Fibroblast of upper back skin (primary cell): ENCODE measurements at regions not wholly inside any gene's neighbourhood (a gene's known extent, or its start where the extent isn't known, plus 50 kb on each side); places are given as distances from the start of the nearest gene placed in this dataset.

Source experiments
- DNase-seq: peaks from one replicate; pipeline ENCODE4 v3.0.0-alpha.2; 2013

DNA sequence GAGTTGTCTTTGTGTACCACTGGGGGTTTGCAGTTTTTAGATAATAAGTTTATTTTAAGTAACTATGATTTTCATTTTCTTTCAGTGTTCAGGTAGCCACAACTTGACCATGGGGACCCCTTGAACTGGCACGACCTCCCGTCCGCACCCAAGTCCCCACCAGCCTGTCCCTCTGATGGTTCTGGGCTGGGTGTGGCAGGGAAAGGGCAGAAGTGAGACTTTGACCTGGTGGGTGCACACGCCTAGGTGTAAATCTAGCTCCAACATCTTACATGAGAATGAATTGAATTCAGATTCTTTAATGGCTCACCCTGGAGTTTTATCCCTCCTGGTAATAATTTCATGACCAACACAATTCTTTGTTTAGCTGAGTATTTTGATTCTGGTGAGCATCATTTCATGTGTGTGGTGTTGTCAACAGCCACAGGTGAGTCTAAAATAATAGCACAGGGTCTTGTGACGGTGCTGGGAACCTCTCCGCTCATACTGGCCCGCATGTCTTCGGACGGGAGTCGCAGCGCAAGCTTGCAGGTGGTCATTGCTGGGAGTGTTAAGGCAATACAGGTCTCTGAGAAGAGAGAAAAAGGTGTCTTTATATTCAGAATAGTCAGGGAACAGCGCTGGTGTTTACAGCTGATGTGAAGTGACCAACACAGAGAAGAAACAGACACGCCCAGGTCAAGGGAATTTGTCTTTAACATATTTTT, 50.8 kb upstream of the POFUT2 start:
- no peak for DNase-seq

DNA sequence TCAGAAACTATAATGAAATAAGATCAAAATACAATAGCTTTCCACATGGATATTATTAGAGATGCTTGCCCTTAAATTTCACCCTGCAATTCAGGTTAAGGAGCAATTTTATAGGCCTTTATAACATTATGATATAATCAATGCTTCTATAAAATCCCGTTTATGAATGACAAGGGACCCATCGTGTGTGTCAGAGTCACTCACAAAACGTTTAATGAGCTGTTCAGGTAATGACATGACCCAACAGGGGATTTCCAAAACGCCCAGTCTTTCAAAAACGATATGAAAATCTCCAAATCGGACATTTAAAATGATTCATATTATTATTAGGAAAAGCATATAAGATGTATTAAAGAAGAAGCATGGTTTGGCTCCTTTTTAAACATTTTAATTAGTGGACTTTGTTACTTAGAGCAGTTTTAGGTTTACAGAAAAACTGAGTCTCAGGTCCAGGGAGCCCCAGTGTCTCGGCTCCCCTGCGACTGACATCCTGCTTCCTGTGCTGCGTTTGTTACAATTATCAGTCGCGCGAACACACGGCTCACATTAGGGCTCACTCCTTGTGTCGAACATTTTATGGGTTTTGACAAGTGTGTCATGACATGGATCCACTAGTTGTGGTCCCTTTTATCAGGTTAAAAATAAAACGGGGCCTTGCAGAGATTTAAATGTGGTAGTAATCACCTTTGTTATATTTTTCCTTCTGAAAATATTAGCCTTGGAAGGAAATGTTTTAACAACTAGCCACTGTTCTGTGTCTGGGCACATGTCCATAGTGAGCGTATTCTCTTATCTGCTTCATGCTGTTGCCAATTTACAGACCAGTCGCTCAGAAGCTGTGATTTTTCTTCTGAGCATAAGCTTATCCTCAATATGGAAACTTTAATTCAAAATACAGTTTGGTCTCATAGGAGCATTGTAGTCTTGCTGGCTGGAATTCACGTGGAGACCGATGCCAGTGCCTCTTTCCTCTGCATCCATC, 52.0 kb upstream of the POFUT2 start:
- no peak for DNase-seq

DNA sequence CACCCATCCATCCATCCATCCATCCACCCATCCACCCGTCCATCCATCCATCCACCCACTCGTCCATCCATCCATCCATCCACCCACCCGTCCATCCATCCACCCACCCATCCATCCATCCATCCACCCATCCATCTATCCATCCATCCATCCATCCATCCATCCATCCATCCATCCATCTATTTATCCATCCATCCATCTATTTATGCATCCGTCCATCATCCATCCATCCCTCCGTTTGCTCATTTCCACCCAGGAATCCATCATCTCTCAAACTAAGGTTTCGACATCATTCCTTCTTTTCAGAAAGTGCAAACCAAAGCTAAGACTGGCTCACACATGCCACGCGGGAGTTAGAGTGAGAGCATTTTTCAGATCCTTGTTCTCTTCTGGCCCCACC, 52.8 kb upstream of the POFUT2 start:
- no peak for DNase-seq

DNA sequence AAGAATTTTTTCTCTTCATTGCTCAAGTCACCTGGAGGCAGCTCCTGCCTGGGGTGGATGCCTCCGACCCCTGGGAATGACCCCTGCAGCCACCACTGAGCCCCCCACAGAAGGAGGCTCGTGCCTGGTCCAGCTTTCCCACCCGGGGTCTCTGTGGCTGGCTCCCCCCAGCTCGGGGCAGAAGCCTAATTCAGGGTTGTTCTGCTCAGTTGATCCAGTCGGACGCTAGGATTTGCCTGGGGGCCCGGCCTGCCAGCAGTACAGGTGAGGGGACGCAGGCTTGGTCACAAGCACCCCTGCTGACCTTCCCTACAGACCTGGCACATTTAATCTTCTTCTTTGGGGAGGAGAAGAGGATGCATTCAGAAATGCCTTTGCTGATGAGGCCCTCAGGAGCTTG, 53.6 kb upstream of the POFUT2 start:
- no peak for DNase-seq

DNA sequence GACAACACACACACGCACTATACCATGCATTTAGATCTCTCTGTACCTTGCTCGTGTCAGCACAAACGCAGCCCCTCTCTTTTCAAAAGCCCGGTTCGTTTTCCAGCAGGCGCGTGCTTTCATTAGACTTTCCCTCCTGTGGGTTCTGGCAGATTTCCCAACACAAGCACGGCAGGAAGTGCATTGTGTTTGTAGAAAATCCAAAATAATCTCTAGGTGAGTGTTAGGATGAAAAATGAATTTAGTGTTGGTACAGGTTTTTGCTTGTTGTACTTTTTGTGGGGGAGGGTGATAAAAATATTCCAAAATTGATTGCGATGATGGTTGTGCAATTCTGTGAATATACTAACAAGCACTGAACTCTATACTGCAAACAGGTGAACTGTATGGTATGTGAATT, 54.1 kb upstream of the POFUT2 start:
- peak; percentile 49 for DNase-seq

DNA sequence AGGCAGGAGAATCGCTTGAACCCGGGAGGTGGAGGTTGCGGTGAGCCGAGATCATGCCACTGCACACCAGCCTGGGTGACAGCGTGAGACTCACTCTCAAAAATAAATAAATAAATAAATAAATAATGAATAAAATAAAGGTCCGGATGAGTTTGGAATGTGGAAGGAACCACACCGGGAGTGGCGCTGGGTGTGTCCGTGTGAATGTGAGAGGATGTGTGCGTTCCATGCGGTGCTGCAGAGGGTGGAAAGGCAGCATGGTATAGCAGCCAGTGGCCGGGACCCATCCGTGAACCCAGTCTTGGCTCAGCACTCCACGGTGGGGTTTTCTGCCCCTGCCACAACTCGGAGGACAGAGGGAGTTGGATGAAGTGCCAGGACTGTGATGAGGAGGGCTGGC, 56.2 kb upstream of the POFUT2 start:
- no peak for DNase-seq

DNA sequence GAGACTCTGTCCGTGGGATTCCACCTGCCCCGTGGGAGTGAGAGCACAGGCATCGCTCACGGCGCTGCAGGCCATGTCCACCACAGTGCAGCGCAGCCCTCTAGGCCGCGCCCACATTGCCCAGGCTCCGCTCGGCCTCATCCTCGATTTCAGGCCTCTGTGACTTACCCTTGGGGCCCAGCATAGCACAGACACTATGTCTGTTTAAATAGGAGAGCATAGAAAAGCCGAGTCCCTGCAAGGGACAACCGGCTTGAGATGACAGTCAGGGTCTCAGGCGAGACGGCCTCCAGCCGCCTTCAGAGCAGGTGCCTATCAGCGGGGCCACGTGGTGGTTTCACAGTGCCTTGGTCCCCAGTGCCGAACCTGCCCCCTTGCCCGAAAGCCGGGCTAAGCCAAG, 56.9 kb upstream of the POFUT2 start:
- DNase-seq = no peak

DNA sequence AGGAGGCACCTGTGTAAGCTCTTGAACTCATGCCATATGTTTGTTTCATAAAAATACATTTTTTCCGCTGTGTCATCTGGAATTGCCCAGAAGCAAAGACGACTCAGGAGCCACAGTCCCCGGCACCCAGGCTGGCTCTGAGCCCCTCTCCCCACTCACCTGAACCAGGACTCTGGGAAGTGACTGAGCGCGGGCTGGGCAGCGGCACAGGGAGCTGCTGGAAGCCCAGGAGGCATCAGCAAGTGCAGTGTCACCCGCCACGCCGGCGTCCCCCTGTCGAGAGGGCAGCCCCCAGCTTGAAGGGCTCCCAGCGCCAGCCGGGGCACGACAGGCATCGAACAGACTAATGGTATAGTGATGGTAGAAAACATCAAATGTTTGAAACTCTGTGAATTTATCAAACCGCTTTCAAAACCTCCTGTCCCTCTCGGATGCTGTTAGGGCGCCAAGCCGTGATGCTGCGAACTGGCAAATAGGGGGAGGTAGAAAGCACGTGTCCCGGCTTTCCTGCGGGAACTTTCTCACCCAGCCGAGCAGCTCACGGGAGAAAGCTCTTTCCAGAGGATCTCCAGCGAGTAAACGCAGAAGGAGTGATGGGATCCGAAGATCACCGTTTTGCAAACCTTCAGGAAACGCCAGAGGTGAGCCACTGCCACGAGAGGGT, 57.8 kb upstream of the COL18A1 start:
- DNase-seq = no peak

DNA sequence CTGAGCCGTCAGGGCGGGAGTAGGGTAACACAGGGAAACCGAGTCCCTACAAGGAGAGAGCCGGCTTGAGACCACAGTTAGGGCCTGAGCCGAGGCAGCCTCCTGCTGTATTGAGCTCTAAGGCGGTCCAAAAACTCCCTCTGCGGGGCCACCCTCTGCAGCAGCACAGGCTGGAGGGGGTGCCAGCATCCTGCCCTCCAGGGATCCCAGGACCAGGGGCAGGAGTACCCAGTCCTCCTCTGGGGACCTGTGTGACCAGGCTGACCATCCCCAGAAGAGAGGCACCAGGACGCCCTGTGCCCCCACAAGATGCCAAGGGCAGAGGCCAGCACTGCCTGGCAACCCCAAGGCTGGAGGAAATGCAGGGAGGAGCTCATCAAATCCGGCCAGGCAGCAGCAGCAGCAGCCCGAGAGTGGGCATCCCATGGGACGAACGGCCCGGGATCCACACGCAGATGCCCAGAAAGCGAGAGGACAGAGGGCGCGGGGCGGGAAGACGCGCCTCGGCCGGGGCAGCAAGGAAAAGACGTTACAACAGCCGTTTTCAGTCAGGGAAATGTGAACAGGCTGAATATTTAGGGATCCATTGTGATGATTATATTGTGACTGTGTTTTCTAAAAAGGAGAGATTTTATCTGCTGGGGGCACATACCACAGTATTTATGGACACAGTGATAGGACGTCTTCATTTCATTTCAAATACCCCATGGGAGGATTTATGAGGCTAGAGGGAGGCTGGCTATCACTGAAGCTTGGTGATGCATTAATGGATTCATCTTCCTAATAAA, 57.1 kb upstream of the COL18A1 start:
- DNase-seq = no peak

DNA sequence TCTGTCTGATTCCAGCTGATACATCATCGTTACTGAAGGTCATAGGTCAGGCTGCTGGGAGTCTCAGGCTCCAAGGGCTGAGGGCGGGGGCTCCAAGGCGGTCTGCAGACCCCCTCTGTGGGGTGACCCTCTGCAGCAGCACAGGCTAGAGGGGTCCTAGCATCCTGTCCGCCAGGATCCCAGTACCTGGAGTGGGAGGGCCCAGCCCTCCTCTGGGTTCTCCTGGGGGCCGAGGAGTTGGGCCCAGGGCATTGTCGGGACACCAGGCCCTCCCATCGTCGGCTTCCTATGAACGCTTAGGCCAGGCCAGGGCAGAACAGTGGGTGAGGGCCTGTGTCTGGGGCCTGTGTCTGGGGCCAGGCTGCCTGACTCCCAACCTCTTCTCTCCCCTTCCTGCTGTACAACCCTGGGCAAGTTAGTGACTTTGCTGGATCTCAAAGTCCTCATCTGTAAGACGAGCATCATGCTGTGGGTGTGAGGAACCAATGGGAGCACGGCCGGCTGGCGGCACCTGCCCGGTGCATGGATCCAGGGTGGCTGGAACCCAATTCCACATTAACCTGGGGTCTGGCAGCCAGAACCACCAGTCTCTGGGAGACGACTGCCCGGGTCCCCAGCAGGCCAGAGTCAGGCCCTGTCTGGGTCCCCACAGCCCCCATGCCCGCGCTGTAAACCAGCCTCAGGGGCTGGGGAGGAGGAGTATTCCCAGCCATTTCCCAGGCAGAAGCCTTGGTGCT, 56.2 kb upstream of the COL18A1 start:
- DNase-seq = no peak

DNA sequence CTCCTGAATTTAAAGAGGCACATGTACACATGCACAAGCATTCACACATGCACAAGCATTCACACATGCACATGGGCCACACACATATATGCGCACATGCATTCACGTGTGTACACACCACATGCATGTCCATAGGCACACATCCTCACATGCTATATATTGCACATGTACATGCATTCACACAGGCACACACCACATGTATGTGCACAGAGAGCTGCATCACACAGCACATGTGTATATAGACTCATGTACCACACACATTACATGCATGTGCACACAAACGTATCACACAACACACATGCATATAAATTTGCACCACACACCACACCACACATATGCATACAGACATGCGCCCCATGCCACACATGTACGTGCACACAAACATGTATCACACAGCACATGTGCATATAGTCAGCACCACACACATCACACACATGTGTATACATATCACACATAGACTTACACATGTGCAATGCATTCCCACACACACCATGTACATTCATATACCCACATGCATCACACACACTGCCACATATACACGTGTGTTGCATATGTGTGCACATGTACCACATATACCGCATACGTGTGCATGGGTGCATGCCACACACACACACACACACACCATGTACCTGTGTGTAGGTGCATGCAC, 54.6 kb upstream of the COL18A1 start:
- DNase-seq = no peak

DNA sequence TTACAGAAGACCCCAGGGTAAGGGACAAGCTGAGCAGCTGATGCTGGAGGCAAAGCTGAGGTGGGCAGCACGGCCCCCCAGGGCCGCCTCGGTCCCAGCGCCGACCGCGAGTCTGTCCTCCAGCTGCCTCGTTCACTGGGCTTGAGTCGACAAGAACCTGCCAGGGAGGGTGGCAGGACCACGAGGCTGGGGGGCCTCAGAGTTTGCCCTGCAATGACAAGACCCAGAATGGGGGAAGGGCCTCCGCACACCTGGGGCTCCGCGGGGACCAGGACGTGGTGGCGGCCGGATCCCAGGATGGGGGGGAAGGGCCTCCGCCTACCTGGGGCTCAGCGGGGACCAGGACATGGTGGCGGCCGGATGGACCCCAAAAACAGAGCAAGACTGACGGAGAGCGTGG, 53.9 kb upstream of the COL18A1 start:
- DNase-seq = no peak

DNA sequence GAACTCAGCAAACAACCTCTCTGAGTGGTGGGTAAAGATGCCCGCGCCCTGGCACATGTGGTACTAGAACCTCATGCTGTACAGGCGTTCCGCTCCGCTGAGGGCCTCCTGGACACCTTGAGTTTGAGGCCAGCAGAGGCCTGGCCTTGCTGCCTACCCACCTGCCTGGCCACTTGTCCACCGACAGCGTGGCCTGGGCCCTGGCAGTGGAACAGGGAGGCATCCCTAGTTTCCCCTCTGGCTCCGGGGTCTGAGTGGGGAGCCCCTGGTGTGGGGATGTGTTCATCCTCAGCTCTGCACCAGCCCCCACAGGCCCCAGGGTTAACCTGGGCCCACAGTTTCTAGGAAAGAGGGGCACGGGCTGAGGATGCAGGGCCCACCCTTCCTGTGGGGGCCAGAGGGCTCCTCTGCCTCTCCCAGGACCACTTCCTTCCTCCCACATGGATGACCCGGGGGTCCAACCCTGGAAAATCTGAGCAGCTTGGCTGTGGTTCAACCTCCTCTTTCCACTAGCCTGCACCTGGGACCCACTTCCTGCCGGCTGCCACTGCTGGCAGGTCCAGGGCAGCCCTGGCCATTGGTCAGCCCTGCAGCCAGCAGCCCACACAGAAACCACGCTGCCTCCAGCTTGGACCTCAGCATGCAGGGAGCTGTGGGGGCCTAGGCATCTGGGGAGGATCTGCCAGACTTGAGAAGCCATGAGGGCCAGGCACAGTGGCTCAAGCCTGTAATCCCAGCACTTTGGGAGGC, 53.3 kb upstream of the COL18A1 start:
- no peak for DNase-seq

DNA sequence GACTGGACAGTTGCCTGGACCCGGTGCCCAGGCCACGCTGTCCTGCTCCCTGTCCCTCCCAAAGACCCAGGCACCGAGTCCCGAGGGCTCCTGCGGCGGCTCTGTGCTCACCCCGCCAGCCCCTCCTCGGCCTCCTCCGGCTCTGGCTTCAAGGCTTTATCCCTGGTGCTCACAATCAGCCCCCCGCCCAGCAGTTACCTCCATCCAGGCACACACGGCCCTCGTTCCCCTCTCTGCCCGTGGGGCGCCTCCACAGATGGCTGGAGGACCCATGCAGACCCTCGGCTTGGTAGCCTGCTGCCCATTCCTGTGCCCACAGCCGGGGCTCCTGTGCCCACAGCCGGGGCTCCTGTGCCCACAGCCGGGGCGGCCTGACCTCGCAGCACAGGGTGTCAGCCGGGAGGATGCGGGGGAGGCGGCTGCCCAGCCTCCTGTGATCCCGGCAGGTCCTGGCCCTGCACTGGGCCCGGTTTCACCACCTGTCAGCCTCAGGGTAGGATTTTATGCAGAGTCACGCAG, 52.3 kb upstream of the COL18A1 start:
- DNase-seq = no peak

DNA sequence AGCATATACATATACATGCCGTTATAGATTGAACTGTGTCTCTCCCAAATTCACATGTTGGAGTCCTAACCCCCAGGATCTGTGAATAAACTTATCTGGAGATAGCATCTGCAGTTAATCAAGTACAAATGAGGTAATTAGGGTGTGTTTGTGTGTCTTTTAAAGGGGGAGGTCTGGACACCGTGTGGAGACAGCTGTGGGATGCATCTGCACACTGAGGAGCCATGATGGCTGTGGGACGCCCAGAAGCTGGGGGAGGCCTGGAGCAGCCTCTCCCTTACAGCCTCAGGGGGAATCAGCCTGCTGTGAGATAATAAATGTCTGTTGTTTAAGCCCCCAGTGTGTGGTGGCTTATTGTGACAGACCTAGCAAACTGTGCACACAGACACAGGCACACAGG, 51.8 kb upstream of the COL18A1 start:
- no peak for DNase-seq

DNA sequence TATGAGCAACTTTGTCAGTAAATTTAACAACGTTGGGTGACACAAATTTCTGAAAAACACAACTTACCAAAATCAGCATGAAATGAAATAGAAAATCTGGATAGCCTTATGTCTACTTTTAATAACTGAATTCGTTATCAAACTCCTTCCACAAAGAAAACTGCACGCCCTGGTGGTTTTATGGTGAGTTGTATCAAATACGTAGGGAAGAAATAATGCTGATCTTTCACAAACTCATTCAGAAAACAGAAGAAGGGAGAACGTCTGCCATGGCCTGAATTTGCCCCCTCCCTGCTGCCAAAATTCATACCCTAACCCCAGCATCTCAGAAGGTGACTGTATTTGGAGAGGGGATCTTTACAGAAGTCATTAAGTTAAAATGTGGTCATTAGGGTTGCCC, 50.0 kb upstream of the COL18A1 start:
- DNase-seq = no peak
